Cardiac fibroblast (primary cell): ENCODE measurements at regions not wholly inside any gene's neighbourhood (a gene's known extent, or its start where the extent isn't known, plus 50 kb on each side); places are given as distances from the start of the nearest gene placed in this dataset.

ENCODE experiments used
- DNase-seq, 2 donors: peaks; one replicate each; pipeline versions ENCODE4 v3.0.0 to v3.0.0-alpha.2; 2010; ENCODE audit warnings: low read depth in 2 of 2
- H3K4me3 ChIP-seq, 2 donors: replicated peaks in 1 of 2; 1 replicate in 1 of 2; 2 replicates in 1 of 2; pipeline ENCODE4 v1.5.1; 2011; ENCODE audit warnings: low read depth in 2 of 2, low read length in 2 of 2, mild to moderate bottlenecking in 2 of 2, moderate library complexity in 1 of 2
- CTCF ChIP-seq: IDR thresholded peaks from one replicate; pipeline ENCODE4 v1.5.1; 2011; ENCODE audit warnings: low read depth, mild to moderate bottlenecking, low read length, inconsistent platforms

- TF ChIP-seq CTCF, result no peak
- no peak for DNase-seq
- no peak overlapping the region for H3K4me3 ChIP-seq
Measured at GRCh38 chr16:49003022-49003421, 278.6 kb downstream of the CBLN1 start.

GRCh38 chr16:49000594-49000993, 281.0 kb downstream of the CBLN1 start:
- H3K4me3 ChIP-seq, result no peak overlapping the region
- DNase-seq, result no peak
- peak; percentile 41 for TF ChIP-seq CTCF

- DNase-seq, result no peak
- H3K4me3 ChIP-seq, result no peak overlapping the region
- no peak for TF ChIP-seq CTCF
Measured at GRCh38 chr16:48999508-48999907, 282.1 kb downstream of the CBLN1 start.

- no peak for TF ChIP-seq CTCF
- no peak overlapping the region for H3K4me3 ChIP-seq
- DNase-seq, result no peak
Measured at GRCh38 chr16:48999044-48999443, 282.6 kb downstream of the CBLN1 start.

GRCh38 chr16:48997946-48998345, 283.7 kb downstream of the CBLN1 start:
- H3K4me3 ChIP-seq, result no peak overlapping the region
- no peak for TF ChIP-seq CTCF
- DNase-seq, result no peak

- no peak for DNase-seq
- TF ChIP-seq CTCF, result no peak
- H3K4me3 ChIP-seq, result no peak overlapping the region
Measured at GRCh38 chr16:48997081-48997615, 284.5 kb downstream of the CBLN1 start.

- no peak for DNase-seq
- H3K4me3 ChIP-seq, result no peak overlapping the region
- TF ChIP-seq CTCF, result no peak
Measured at GRCh38 chr16:48978501-48978900, 303.1 kb downstream of the CBLN1 start.
